C4-2B (cell line): ENCODE measurements at regions not wholly inside any gene's neighbourhood (a gene's known extent, or its start where the extent isn't known, plus 50 kb on each side); places are given as distances from the start of the nearest gene placed in this dataset.

Source experiments
- ZFX ChIP-seq: fragments of 450-650 bp; IDR thresholded peaks from 2 replicates; pipeline ENCODE4 v1.6.1; 2017
- TF ChIP-seq, protein P1 (sequence below): fragments of 450-650 bp; conservative IDR thresholded peaks from 2 replicates; pipeline ENCODE4 v1.5.1; 2017; ENCODE audit warnings: mild to moderate bottlenecking

DNA sequence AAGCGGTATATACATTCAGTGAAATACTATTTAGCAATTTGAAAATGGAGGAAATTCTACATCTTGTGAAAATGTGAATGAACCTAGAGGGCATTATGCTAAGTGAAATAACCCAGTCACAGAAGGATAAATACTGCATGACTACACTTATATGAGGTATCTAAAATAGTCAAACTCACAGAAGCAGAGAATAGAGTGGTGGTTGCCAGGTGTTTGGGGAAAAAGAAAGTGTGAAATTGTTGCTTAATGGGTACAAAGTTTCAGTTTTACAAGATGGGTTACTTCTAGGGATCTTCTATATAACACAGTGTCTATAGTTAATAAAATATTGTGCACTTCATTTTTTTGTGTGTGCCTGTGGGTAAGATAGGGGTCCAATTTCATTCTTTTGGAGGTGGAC, 1152.0 kb downstream of the EPHA7 start:
- TF ChIP-seq, protein P1, sequence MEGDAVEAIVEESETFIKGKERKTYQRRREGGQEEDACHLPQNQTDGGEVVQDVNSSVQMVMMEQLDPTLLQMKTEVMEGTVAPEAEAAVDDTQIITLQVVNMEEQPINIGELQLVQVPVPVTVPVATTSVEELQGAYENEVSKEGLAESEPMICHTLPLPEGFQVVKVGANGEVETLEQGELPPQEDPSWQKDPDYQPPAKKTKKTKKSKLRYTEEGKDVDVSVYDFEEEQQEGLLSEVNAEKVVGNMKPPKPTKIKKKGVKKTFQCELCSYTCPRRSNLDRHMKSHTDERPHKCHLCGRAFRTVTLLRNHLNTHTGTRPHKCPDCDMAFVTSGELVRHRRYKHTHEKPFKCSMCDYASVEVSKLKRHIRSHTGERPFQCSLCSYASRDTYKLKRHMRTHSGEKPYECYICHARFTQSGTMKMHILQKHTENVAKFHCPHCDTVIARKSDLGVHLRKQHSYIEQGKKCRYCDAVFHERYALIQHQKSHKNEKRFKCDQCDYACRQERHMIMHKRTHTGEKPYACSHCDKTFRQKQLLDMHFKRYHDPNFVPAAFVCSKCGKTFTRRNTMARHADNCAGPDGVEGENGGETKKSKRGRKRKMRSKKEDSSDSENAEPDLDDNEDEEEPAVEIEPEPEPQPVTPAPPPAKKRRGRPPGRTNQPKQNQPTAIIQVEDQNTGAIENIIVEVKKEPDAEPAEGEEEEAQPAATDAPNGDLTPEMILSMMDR: no peak
- TF ChIP-seq ZFX: no peak
